LoVo (cell line): ENCODE measurements at regions not wholly inside any gene's neighbourhood (a gene's known extent, or its start where the extent isn't known, plus 50 kb on each side); places are given as distances from the start of the nearest gene placed in this dataset.
"Not testable (repeated sequence)": the region's sequence is repeated elsewhere in the genome, so short reads cannot be mapped to it uniquely, and the experiment has no call there.

ENCODE experiments used
- DNase-seq: peaks from one replicate; pipeline ENCODE4 v3.0.0-alpha.2; 2016; ENCODE audit warnings: low spot score

DNA sequence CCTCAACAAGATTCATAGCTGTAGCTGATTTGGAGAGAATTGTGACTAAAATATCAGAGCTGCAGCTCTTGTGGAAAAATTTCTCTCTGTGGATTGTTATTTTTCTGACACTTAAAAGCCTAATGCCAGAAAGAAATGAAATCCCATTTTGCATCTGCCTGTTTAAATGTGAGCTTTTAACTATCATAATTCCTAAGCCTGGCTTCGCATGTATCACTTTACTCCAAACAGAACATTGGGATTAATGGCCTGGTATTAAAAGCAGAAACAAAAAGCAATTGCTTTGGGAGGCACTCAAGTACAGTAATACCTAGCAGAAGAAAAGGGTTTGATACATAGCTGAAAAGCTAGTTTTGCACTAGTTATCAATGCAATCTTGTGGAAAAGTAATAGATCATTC is 164.2 kb upstream of the FSHR start:
- DNase-seq, result no peak

DNA sequence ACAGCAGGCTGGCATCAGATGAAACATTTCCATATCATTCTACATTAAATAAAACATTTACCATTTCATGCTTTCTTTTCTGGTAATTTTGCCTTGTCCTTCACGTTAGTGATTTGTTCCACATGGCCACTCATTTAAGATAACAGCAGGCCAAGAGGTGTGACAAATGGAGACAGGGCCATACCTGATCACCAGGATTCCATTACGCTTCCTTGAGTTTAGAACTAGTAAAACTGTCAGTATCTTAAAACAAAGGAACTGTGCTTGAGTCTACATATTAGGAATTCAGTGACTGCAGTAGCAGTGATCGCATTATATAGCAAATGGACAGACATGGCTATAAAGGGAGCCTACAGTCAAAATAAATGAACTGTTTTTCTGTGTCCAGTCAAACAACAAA is 155.1 kb upstream of the FSHR start:
- DNase-seq, result no peak

DNA sequence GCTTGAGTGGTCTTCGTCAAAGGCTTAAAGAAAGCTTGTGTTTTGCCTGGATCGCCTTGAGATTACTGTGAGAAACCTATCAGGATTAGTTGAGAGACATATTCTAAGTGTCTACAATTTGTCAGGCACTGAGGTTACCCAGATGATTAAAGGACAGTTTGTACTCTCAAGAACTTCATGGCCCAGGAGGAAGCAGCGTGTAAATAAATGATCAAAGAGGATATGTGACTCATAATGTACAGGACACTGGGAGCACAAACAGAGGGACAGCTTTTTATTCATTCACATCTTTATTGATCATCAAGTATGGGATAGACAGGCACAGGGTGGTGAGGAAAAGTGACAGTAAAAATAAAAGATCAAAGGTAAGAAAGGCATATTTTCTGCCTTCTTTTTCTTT is 152.6 kb upstream of the FSHR start:
- no peak for DNase-seq

DNA sequence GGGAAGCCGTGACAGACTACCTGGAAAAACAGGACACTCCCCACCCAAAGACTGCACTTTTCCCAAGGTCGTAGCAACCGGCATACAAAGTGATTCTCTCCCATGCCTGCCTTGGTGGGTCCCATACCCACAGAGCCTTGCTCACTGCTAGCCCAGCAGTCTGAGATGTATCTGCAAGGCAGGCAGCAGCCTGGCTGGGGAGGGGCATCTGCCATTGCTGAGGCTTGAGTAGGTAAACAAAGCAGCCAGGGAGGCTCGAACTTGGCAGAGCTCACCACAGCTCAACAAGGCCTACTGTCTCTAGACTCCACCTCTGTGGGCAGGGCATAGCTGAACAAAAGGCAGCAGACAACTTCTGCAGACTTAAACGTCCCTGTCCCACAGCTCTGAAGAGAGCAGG is 144.4 kb upstream of the FSHR start:
- DNase-seq, result not testable (repeated sequence)

DNA sequence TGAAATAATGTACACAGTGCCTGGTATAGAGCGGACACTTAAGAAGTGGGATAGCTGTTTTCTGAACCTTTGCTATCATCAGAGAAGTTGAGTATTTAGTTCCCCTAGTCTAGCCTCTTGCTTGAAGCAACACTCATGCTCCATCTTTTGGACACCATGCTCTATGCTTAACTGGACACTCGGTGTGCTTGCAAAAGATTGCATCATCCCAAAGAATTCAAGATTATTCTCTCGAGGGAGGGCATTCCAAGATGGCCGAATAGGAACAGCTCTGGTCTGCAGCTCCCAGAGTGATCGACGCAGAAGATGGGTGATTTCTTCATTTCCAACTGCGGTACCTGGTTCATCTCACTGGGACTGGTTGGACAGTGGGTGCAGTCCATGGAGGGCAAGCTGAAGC is 143.9 kb upstream of the FSHR start:
- no peak for DNase-seq

DNA sequence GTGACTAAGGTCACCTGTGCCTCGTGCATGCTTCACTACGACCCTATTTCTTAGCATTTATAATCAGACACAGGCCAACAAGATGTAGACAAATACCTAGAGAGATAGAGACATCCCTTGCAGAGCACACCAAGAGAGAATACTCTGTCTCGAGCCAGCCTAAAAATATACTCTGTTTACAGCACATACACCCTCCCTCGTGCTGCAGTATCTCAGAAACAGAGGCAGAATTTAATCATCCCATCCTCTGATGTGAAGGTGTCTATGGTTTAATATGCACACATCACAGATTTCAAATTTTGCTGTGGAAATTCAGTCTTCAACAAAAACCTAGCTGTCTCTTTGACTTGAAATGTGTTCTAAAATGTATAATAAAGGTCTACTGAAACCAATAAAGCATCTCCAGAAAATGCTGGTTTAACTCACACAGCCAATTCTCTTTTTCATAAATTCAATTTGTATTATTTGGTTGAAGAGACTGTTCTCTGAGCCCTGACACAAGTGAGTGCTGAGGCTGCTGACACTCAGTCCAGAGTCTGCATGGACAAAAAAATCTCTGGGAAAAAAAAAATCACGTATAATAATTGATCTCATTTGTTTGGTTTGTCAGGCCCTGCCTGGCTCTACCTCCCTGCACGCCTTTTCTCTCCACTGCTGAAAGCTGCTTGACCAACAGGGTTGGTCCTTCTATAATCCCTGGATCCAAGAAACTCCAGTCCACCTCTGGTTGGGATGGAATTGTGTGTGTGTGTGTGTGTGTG is 142.0 kb upstream of the FSHR start:
- no peak for DNase-seq

DNA sequence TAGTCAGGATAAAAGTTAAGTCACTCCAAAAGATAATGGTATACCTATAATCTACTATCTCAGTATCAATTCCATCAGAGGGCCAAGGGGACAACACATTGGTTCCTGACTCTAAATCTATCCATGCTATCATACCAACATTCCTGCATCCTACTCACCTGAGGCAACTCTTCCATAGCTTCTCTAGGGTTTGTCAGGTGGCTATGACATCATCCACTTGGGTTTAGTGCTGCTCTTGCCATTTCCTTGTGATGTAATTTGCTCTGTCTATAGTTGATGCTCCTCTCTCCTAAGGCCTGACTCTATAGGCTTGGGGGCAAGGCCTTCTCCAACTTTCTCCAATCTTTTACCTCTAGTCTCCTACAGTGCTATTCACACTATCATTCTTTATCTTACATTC is 139.9 kb upstream of the FSHR start:
- DNase-seq, result no peak

DNA sequence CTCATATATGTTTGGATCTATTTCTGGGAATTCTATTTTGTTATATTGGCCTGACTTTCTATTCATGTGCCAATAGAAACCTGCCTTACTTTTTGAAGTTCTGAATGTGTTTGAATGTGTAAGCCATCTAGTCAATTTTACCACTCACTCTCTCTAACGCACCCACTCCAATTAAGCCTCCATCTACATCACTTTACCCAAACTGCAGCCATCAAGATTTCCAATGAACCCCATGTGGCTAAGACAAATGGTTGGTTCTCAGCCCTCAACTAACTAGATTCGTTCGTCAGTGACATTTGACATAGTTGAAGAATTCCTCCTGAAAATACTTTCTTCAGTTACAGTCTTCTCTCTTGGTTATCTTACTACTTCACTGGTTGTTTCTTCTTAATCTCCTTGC is 137.3 kb upstream of the FSHR start:
- no peak for DNase-seq

DNA sequence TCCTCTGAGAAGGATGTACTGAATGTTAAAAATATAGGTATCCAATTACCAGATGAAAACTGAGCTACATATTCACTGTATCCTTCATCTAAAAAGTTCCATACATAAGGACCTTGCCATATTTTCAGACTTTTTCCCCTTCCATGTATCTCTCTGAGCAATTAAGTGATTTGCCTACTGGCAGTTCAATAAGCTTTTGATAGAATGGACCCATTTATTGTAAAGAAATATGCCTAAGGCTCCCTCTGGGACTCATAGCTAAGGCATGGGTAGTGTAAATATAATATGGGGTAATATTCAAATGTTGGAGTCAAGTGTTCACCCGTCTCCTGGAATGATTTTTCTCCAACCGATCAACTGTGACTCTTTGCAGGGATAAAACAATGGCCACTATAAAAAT is 135.4 kb upstream of the FSHR start:
- DNase-seq, result no peak

DNA sequence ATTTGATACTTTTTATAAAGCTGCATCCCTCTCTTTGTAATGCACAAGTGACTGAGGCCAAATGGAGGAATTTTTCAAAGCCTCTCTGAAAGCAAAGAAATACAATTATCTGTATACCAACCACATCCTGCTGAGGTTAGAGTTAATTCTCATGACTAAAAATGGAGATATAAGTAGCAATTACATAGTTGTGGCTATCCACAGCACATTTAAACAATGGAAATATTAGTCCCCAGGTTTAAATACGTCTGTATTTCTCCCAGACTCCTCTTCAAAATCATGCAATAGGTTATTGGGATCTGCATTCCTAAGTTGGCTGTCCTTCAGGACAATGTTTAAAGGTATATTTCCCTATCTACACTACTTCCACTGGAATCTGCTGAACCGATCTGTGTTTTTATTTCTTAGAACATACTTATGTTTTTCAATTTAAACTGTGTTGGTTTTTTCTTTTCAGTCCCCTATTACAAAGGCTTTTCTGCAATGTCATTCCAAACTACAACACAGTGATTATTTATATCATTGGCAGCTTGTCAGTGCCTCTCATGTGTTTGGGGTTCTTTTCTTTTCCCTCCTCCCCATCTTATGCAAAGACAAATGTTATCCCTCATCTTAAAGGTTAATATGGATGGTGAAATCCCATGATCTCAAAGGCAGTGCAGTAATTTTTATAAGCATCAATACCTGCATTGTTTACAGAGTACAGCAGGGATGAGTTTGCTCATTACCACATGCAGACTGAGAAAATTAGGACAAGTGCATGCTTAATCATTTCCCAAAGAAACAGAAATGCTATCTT is 134.8 kb upstream of the FSHR start:
- DNase-seq, result no peak

DNA sequence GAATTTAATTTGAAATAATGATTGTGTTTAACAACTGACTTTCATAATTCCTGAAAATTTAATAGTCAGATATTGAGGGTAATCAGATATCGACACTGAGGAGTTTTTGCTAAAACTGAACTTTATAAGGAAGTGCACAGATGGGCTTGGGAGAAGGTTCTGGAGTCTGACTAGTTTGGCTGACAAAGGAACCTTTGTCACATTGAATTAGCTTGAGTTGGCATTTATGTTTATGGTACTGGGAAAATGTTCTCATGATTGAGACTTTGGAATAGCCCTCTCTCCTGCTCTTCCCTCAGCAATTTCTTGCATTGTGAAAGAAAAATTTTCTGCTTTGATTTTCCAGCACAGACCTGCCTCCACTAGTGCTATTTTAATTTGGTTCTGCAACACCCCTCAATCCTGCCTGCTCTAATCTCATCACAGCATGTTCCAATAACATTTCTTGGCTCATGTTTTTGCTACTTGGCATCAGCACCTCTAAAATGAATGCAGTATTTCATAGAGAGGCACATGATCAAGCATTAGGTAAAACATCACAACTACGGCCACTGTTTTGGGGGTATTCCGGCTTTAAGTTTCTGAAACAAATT is 133.9 kb upstream of the FSHR start:
- no peak for DNase-seq

DNA sequence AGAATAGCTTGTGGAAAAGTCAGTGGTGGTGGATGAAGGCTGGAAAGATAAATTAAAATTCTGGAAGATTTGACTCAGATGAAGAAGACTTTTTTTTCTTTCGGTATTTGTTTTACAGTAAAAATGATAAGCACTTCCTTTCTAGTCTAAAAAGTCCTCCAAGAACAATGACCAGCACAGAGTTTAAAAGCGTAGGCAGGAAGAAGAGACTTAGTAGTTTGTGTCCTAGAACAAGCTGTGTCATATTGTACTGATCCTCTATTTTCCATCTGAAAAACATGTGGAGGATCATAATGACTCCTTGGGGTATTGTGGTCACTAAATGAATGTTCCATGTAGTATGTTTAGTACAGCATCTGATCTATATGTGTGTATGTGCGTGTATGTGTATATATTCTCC is 132.4 kb upstream of the FSHR start:
- no peak for DNase-seq

DNA sequence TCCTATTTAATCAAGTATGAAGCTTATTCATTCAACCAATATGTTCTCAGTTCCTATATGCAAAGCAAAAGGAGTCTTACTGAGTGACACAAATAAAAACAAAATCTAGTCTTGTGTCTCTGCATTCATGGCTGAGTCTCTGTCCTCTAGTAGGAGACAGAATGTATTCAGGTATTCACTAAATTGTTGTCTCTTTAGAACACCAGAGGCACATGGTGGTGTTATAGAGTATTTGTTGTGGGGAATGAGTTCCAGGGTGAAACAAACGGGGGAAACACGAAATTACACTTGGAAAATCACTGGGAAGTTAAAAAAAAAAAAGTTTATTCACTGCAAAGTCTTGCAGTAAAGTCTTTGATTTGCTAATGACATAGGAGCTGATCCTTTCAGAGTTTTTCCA is 131.7 kb upstream of the FSHR start:
- no peak for DNase-seq

DNA sequence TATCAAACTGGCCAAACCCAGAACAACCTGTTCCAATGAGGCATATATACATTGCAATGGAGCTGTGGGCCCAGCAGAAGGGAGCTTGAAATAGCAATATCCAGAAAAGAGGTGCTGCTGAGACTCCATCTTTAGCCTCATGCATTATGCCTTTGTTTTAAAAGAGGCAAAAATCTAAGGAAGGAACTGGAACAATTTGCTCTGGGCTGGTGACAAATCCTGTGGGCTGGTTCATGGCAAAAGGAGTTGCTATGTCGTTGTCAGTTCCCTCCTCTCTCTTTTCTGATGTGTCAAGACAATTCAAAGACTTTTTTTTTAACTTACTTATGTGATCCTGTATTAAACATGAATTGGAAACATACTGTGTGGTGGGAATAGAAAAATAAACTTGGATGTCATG is 124.2 kb upstream of the FSHR start:
- DNase-seq, result no peak

DNA sequence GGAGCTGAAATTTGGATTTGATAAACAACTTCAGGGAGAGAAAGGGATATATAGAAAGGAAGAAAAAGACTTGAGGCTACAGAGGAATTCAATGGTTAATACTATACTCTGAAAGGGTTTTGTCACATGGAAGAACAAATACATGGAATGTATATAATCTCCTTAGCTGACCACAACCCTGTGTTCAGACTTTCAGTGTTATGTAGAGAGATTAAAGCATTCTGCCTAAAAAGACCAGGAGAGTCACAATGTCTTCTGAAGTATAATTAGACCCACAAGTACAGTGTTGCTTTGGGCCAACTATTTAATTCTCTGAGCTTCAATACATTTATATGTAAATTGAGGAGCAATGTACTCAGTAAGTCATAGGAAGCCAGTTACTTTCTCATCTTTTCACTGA is 123.8 kb upstream of the FSHR start:
- DNase-seq, result no peak

DNA sequence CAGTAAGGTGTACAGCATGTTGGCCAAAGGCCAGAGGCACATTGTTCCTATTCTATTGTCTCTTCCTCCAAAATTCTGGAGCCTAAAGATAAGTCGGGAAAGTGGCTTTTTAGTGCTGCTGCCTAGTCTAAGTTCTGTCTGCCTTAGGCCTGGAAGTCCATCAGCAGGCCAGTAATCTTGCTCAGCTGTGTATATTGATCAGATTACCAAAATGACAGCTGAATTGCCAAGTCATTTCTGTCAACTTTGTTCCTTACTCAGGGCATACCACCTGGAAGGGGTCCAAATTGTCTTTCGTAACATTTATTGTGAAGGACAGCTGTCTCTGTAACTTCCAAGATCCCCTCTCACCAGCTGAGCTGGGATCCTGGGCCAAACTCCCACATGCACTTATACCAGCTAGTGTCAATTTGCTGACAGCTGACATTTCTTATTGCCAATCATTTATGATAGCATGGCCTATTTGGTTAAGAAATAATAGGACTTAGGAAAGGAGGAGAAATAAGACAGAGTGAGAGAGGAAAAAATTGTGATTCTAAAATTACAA is 116.8 kb upstream of the FSHR start:
- no peak for DNase-seq

DNA sequence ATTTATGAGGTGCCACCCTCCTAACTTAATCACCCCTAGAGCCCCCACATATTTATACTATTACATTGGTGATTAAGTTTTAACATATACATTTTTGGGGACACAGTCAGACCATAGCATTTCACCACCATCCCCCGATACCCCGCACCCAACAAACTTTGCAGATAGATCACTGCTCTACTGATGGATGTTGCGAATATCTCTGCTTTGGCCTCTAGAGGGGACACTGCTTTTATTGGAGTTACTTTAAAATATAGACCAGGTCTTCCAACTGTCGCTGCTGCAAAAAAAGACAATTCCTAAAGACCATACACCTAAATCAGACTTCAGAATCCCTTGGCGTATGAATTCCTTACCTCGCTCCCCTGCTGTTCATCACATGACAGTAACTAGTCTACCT is 115.8 kb upstream of the FSHR start:
- no peak for DNase-seq

DNA sequence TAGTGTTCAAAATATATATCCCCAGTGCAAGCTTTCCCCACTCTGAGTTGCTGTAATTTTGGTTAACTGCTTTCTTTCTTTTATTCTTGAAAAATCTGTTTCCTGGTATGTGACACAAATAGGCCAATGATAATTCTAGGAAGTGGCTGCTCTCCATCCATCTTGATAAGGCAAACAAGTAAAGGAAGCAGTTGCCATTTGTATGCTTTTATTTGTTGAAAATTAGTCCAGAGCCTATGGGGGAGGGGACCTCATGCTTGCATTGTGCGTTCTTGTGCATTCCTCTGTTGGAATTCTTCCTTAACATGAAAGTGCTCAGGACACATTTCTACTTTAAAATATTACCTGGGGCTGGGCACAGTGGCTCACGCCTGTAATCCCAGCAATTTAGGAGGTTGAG is 111.2 kb upstream of the FSHR start:
- DNase-seq, result no peak

DNA sequence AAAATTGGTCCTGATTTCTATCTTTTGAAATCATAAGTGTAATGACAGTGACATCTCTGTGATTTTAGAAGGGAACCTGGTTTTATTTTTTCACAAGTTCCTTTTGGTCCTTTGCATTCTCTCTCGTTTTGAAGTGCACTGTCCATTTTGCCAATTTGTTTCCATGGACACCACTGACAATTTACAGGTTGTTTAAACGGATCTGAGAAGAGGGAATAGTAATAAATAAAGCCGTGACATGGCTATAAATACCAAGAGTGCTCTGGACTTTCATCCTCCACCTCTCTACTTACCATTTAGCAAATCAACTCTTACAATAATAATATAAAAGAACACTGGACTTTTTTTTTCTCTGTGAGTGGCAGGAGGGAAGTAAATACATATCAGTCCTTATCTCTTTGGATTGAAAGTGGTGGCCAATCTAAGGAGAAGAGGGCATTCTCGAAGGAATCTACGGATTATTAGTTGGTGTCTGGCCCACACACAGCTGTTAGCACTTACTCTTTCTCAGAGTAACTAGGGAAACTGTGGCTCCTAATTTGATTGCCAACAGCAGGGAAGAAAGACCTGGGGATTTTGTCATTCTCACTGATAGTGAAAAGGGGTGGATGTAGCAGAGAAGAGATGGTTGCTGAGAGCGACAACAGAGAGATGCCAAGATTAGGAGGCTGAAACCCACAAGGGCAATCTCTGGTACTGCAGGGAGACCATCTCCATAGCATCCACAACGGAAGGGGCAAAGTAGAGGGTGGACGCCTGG is 108.7 kb upstream of the FSHR start:
- no peak for DNase-seq

DNA sequence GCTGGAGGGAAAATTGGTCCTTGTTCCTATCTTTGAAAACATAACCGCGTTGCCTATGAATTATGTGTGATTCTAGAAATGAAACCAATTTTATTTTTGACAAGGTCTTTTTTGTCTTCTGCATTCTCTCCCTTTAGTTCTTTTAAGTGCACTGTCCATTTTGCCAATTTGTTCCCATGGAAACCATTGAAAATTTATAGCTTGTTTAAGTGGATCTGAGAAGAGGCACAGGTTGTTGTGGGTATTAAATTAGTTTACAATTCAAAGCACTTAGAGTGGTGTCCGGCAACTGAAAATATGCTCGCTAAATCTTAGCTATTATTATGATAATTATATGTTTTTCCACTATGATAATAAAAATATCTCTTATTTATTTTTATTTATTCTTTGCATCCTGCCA is 107.5 kb upstream of the FSHR start:
- no peak for DNase-seq

DNA sequence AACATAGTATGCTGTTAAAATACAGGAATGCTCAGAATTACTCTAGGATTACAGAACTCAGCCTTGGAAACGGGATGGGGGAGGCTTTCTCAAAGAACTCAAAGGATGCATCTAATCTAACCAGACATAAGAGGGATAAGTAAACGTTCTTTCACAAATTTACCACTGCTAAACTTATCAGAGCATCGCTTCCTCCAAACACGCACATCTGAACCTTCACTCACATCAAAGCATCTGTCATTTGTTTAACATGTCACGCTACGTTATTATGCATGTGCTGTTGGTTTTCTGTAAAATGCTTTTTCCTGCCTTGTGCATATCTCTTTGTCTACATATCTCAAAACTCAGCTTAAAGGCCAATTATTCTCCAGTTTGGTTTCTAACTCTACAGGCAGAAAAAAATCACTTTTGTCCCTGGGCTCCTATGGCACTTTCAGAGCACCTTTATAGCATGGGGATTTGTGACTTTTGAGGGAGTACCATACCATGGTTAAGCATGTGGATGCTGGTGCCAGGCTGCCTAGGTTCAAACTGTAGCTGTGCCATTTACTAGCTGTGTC is 106.7 kb upstream of the FSHR start:
- no peak for DNase-seq

DNA sequence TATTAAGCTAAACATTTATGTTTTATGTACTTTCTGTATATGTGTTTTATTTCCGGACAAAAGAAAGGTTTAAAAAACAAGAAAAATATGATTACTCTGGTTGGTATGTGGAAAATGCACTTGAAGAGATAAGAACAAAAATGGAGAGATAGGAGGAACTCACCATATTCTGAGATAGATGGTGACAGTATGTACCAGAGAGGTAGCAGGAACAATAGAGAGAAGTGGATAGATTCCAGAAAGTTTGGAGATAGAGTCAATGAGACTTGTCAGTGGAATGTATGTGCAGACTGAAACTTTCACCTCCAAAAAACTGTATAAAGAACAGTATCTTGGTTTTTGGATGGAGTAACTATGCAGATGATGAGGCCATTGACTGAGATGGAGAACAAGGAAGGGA is 105.6 kb upstream of the FSHR start:
- DNase-seq, result no peak
